ENCODE measurements at regions not wholly inside any gene's neighbourhood (a gene's known extent, or its start where the extent isn't known, plus 50 kb on each side); places are given as distances from the start of the nearest gene placed in this dataset.
A peak's percentile ranks its signal among the peaks of the same experiment; 100 is the strongest.
"Not testable (repeated sequence)": the region's sequence is repeated elsewhere in the genome, so short reads cannot be mapped to it uniquely, and the experiment has no call there.

GRCh38 chr12:131401907-131402633 lies 308.8 kb upstream of the SFSWAP start:
- DNase-seq = peak; percentile 11

DNA sequence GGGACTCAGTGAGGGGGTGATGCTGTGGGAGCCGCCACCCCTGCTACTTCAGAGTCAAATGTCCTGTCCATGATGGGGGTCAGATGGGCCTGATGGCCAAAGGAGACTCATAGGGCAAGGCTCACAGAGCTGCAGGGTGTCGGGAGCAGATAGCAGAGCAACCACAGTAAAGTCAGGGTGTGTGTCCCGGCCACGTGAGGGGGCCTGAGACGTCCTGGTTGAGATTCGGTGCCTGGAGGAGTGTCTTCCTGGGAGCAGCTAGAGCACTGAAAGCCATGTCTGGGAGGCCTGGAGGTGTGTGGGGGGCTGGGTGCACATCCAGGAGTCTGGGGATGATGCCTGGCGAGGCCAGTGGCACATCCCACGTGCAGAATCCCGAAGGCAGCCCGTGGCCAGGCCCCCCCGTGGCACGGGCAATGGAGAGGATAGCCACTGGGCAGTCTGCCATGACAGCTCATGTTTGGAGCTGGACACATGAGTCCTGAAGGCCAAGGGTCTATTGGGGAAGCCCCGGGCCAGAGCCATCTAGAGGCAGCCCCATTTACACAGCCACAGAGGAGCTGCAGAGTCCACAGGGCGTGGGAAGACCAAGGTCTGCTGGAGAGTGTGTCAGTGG lies 308.0 kb upstream of the SFSWAP start:
- peak; percentile 4 for DNase-seq

DNA sequence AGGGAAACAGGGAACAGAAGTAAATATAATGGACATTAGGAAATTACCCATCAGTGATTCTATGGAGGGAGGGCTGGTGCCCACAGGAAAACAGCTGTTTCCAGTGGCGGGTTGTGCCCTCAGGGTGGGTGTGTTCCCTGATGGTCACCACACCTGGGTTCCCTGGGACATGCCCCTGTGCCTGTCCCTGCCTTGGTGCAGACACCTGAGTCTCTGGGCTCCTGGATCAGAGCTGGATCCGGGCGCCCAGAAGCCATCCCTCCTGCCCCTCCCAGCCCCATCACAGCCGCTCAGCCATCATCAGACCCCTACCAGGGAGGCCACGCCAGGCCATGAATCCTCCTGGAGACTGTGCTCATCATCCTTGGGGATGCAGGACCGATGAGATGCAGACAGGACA lies 307.2 kb upstream of the SFSWAP start:
- no peak for DNase-seq

- DNase-seq = no peak
These were observed 306.2 kb upstream of the SFSWAP start for GRCh38 chr12:131404705-131405104.

DNA sequence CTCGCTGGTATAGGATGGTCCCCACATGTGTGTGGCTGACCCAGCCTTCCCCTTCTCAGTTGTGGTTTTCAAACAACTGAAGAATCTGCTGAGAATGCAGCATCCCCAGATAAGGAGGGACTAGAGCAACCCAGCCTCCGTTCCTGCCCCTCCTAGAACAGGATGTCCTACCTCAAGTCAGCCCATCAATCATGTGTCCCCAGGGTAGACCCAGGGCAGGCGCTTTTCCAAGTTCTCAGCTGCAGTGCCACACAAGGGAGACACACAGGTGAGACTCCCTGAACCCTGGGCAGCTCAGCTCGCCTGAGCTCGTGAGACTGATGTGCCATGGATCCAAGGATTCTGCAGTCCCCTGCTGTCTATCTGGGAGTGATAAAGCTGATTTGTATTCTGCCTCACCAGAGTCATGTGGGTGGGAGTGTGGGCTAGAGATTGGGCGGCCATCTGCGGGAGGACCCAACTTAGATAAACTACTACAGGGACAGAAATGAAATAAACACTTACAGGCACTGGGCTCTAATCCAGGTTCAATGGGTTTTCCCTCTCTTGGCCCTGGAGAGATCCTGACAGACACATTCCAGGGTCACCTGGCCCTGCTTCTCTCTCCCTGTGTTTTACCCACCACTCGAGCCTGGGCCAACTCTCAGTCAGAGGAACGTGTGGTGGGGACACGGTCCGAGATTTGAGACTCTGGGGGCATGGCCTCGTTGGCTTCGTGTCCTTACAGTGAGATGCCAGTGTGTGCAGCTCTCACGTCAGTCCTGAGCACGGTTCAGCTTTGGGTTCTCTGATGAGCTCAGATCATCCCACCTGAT lies 303.5 kb upstream of the SFSWAP start:
- DNase-seq = peak; percentile 76

DNA sequence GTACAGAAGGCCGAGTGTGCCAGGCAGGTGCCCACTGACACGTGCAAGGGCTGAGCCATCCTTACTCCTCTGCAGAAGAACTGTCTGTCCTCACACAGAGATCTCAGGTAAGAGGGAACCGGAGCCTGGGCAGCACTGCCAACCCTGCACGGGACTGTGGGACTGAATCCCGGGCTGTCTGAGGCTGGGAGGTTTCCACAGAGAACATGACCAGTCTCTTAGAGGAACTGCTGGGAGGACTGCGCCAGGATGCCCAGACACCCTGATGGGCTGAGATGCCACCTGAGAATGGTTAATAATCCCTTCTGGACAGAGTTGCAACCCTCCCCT lies 302.9 kb upstream of the SFSWAP start:
- DNase-seq = no peak

GRCh38 chr12:131408484-131408883 lies 302.4 kb upstream of the SFSWAP start:
- no peak for DNase-seq

- DNase-seq = no peak
These were observed 301.7 kb upstream of the SFSWAP start for GRCh38 chr12:131409211-131409610.

DNA sequence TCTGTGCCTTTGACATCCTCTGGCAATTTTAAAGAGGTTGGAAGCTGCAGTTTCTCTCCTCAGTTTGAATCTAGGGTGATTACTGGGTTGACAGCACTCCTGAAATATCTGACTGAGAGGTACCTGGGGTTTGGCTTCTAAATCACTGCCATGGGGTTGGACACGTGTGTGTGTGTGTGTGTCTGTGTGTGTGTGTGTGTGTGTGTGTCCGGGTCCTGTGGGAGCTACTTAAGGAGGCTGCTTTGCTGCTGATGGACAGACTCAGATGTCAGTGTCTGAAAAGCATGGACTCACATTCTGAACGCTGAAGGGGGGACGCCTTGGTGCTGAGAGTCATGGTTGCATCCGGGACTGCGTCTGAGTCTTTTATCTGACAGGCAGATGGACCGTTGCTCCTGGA lies 299.1 kb upstream of the SFSWAP start:
- not testable (repeated sequence) for DNase-seq

GRCh38 chr12:131413006-131413405 lies 297.9 kb upstream of the SFSWAP start:
- DNase-seq = no peak

GRCh38 chr12:131413471-131413870 lies 297.4 kb upstream of the SFSWAP start:
- no peak for DNase-seq

DNA sequence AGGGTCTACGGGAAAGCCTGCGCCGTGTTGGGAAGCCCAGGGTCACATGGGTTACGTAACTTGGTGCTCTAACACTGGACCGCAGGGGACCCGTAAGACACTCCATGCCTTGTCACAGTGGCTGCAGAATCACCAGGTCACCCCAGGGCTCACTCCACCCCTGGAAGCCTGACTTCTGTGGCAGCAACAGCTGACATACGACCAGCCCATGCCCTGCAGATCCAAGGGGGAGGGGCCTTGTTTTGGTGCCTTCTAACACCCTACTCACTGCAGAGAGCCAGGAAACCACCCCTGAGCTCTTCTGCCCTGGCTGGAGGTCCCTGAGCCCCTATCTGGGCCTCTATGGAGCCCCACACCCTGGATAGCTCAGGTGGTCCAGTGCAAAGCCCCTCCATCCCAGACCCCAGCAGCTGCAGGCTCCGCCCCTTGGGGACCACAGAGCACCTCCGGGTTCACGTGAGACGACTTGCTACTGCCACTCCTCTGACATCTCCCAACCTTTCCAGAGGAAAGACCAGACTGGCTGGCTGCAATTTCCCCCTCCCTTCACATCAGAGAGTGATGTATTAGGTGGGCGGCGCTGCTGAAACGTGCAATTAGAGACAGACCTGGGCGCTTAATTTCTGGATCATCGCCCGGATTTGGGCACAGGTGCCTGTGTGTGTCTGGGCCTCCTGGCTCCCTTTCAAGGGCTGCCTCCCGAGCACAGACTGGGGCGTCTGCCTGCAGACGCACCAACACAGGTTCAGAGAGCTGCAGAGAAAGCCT lies 296.6 kb upstream of the SFSWAP start:
- not testable (repeated sequence) for DNase-seq

DNA sequence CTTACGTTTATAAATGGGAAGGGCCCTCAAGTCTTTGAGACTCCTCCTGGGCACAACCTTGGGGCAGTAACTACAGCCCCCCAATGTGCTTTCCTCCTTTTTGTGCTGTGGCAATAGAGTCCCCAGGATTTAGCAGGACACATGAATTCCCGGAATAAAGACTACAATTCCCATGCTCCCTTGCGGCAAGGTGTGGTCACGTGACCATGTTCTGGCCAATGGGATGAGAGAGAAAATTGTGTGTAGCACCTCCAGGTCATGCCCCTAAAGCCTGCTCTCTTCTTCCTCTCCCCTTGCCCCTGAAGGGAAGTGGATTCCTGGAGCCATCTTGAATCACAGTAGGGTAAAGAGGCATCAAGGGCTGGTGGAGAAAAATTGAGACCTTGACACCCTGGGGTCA lies 295.1 kb upstream of the SFSWAP start:
- DNase-seq = peak; percentile 23

GRCh38 chr12:131418121-131418520 lies 292.8 kb upstream of the SFSWAP start:
- no peak for DNase-seq

DNA sequence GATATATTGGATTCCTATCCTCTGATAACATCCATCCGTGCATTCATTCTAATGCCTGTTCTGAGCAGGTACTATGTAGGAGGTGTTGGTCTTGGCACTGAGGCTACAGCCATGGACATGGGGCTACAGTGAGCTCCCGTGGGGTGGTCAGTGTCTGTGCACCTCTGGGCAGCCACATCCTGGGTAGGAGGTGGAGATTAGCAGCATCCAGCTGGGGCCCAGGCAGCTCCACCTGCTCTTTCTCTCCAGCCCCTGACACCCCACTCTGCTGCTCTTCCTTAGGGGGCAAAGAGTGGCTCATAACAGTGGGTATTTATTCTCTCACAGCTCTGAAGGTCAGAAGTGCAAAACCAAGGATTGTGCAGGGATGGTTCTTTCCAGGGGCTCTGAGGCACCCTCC lies 292.0 kb upstream of the SFSWAP start:
- no peak for DNase-seq

GRCh38 chr12:131420867-131421447 lies 289.9 kb upstream of the SFSWAP start:
- no peak for DNase-seq

- no peak for DNase-seq
These were observed 289.2 kb upstream of the SFSWAP start for GRCh38 chr12:131421509-131422186.

DNA sequence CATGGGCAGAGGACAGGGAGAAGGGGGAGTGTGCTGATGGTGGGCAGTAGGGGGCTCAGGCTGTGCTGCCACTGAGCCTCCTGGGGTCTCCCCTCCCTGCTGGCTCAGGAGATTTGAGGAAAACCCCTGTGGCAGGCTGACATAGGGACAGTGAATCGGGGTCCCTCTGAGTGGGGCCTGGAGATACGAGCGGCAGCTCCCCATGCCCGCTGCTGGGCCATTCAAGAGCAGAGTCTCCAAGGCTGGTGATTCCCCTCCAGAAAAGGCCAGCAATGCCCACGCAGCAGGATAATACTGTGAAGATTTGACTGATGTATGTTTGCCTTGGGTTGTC lies 288.7 kb upstream of the SFSWAP start:
- no peak for DNase-seq

- DNase-seq = no peak
These were observed 288.1 kb upstream of the SFSWAP start for GRCh38 chr12:131422744-131423143.

DNA sequence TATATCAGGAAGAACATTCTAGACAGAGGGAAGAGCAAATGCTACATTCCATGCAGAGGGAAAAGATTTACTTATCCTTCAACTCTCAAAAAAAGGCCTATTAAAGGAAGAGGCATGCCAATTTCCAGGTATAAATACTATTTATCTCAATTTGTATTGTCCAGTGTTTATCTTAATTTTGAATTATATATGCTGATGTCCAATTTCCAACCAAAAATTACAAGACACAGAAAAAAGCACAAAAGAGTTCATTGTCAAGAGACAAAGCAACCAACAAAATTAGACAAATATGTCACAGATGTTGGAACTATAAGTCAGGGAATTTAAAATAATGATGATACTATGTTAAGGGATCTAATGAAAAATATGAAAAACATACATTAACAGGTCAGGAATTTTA lies 286.6 kb upstream of the SFSWAP start:
- DNase-seq = peak; percentile 14

GRCh38 chr12:131425112-131426075 lies 285.5 kb upstream of the SFSWAP start:
- no peak for DNase-seq

All from OCI-M1 (cell line).